Neuronal stem cell (in vitro differentiated cells): ENCODE measurements at regions not wholly inside any gene's neighbourhood (a gene's known extent, or its start where the extent isn't known, plus 50 kb on each side); places are given as distances from the start of the nearest gene placed in this dataset.
"Not testable (repeated sequence)": the region's sequence is repeated elsewhere in the genome, so short reads cannot be mapped to it uniquely, and the experiment has no call there.

Source experiments
- DNase-seq: peaks from one replicate; pipeline ENCODE4 v3.0.0-alpha.2; 2013; ENCODE audit warnings: low spot score
- H2AFZ ChIP-seq: one replicate; pipeline ENCODE4 v1.6.1; 2013; ENCODE audit warnings: mild to moderate bottlenecking, low read length, inconsistent platforms
- H2AK5ac ChIP-seq: 2 replicates; pipeline ENCODE4 v1.6.1; 2013; ENCODE audit warnings: low read depth, mild to moderate bottlenecking, inconsistent platforms, low read length, moderate library complexity, mixed read lengths
- H2BK120ac ChIP-seq: 2 replicates; pipeline ENCODE4 v1.6.1; 2013; ENCODE audit warnings: low read depth, mild to moderate bottlenecking, inconsistent platforms, low read length, moderate library complexity, mixed read lengths
- H2BK12ac ChIP-seq: one replicate; pipeline ENCODE4 v1.6.1; 2013; ENCODE audit warnings: low read length, inconsistent platforms
- H2BK15ac ChIP-seq: 2 replicates; pipeline ENCODE4 v1.6.1; 2013; ENCODE audit warnings: mild to moderate bottlenecking, low read length, inconsistent platforms, mixed read lengths
- H2BK5ac ChIP-seq: one replicate; pipeline ENCODE4 v1.6.1; 2013; ENCODE audit warnings: inconsistent platforms, mild to moderate bottlenecking, low read length, moderate library complexity
- H3K14ac ChIP-seq: one replicate; pipeline ENCODE4 v1.6.1; 2013; ENCODE audit warnings: low read length, inconsistent platforms
- H3K18ac ChIP-seq: 2 replicates; pipeline ENCODE4 v1.6.1; 2013; ENCODE audit warnings: low read length, inconsistent platforms
- H3K23ac ChIP-seq: 2 replicates; pipeline ENCODE4 v1.6.1; 2013; ENCODE audit warnings: low read depth, mild to moderate bottlenecking, mixed read lengths, low read length, inconsistent platforms; ENCODE audit not compliant: poor library complexity
- H3K27ac ChIP-seq: replicated peaks from 3 replicates; pipeline ENCODE4 v1.5.1; 2013; ENCODE audit warnings: low read length, inconsistent platforms
- H3K27me3 ChIP-seq, 3 experiments: 2 replicates each; pipeline ENCODE4 v1.6.1; 2013; ENCODE audit warnings: low read length in 3 of 3, mild to moderate bottlenecking in 2 of 3, inconsistent platforms in 1 of 3, low read depth in 1 of 3, mixed read lengths in 1 of 3, moderate library complexity in 1 of 3; ENCODE audit not compliant: control insufficient read depth in 3 of 3, insufficient read depth in 3 of 3
- H3K36me3 ChIP-seq, 2 donors: replicated peaks in 1 of 2; 2 replicates each; pipeline ENCODE4 v1.6.1; 2013; ENCODE audit warnings: low read length in 2 of 2; ENCODE audit not compliant: control insufficient read depth in 2 of 2, insufficient read depth in 2 of 2
- H3K4ac ChIP-seq: 2 replicates; pipeline ENCODE4 v1.6.1; 2013; ENCODE audit warnings: inconsistent platforms, mild to moderate bottlenecking, low read length, moderate library complexity
- H3K4me1 ChIP-seq, 2 donors: 1 replicate in 1 of 2; 2 replicates in 1 of 2; pipeline ENCODE4 v1.6.1; 2013; ENCODE audit warnings: low read length in 2 of 2, low read depth in 1 of 2; ENCODE audit not compliant: control insufficient read depth in 2 of 2, insufficient read depth in 1 of 2
- H3K4me2 ChIP-seq: one replicate; pipeline ENCODE4 v1.6.1; 2013; ENCODE audit warnings: mild to moderate bottlenecking, low read length, inconsistent platforms; ENCODE audit not compliant: insufficient read depth, poor library complexity, severe bottlenecking
- H3K4me3 ChIP-seq, 2 donors: 2 replicates each; pipeline ENCODE4 v1.5.1; 2013; ENCODE audit warnings: low read length in 2 of 2, mild to moderate bottlenecking in 2 of 2, inconsistent platforms in 1 of 2, moderate library complexity in 1 of 2
- H3K79me1 ChIP-seq: one replicate; pipeline ENCODE4 v1.6.1; 2013; ENCODE audit warnings: low read depth, mild to moderate bottlenecking, inconsistent platforms, low read length, moderate library complexity
- H3K9ac ChIP-seq: one replicate; pipeline ENCODE4 v1.6.1; 2013; ENCODE audit warnings: mild to moderate bottlenecking, low read depth, low read length, inconsistent platforms; ENCODE audit not compliant: poor library complexity
- H3K9me3 ChIP-seq, 2 donors: replicated peaks in 1 of 2; 2 replicates each; pipeline versions ENCODE3 to v1.6.1; 2013; ENCODE audit warnings: low read length in 2 of 2, mild to moderate bottlenecking in 2 of 2, inconsistent platforms in 1 of 2, low read depth in 1 of 2, mixed read lengths in 1 of 2, moderate library complexity in 1 of 2; ENCODE audit not compliant: control insufficient read depth in 2 of 2, insufficient read depth in 1 of 2
- H4K8ac ChIP-seq: one replicate; pipeline ENCODE4 v1.6.1; 2013; ENCODE audit warnings: low read depth, mild to moderate bottlenecking, inconsistent platforms, low read length, moderate library complexity
- H4K91ac ChIP-seq: one replicate; pipeline ENCODE4 v1.6.1; 2013; ENCODE audit warnings: low read length, low read depth, mild to moderate bottlenecking, inconsistent platforms; ENCODE audit not compliant: poor library complexity
- WGBS, 2 donors: extraction: QIAGEN DNeasy Blood & Tissue Kit; methylation state at CpG; one replicate each; pipeline ENCODE4 v1.1.7; 2013; ENCODE audit warnings: missing lambda C conversion rate in 2 of 2, mixed read lengths in 1 of 2; ENCODE audit not compliant: insufficient read length in 2 of 2, insufficient replicate concordance in 1 of 2; ENCODE audit errors: extremely low coverage in 2 of 2; 5-methylcytosine and 5-hydroxymethylcytosine counted together

DNA sequence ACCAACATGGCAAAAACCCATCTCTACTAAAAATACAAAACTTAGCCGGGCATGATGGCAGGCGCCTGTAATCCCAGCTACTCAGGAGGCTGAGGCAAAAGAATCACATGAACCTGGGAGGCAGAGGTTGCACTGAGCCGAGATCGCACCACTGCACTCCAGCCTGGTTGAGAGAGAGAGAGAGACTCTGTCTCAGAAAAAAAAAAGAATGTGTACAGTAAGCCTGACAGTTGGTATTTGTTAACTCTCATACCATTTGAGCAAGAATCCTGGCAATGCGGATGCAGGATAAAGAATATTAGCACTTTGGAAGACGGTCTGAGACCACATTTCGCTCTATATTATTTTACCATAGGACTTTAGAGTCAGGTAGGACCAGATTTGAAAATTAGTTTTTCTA is 140.0 kb upstream of the ZNF648 start:
- not testable (repeated sequence) for H3K23ac ChIP-seq, H2BK12ac ChIP-seq, DNase-seq, H3K9me3 ChIP-seq, H3K36me3 ChIP-seq, H3K4me3 ChIP-seq, H2AK5ac ChIP-seq, H2BK5ac ChIP-seq, H3K79me1 ChIP-seq, H4K91ac ChIP-seq, H3K14ac ChIP-seq, H3K4me1 ChIP-seq, H2AFZ ChIP-seq, H2BK120ac ChIP-seq, H2BK15ac ChIP-seq, H3K27ac ChIP-seq, H3K4ac ChIP-seq, H3K18ac ChIP-seq, H3K4me2 ChIP-seq, H3K27me3 ChIP-seq, H4K8ac ChIP-seq, H3K9ac ChIP-seq
- no CpG with 5 or more reads among the region's 7 CpGs for WGBS, 2 donors

- DNase-seq: no peak
Measured at GRCh38 chr1:182200025-182200812, 138.7 kb upstream of the ZNF648 start.

GRCh38 chr1:182198006-182198605 is 136.6 kb upstream of the ZNF648 start:
- WGBS, 2 donors: no CpG with 5 or more reads among the region's 4 CpGs
- no peaks in the 10 kb centered on the region for H3K36me3 ChIP-seq
- H3K9ac ChIP-seq: no peak overlapping the region
- DNase-seq: no peak
- no peak overlapping the region for H3K27ac ChIP-seq
- no peak overlapping the region for H2BK5ac ChIP-seq
- no peak overlapping the region for H4K8ac ChIP-seq
- no peak overlapping the region for H3K23ac ChIP-seq
- peaks cover 0 to 9% (median 0%) of the 10 kb centered on the region in 3 experiments for H3K27me3 ChIP-seq
- no peak overlapping the region for H2AFZ ChIP-seq
- no peak overlapping the region for H4K91ac ChIP-seq
- H2BK15ac ChIP-seq: no peak overlapping the region
- H3K14ac ChIP-seq: no peak overlapping the region
- no peak overlapping the region for H3K4me3 ChIP-seq
- no peak overlapping the region for H3K4ac ChIP-seq
- H2AK5ac ChIP-seq: no peak overlapping the region
- no peaks in the 10 kb centered on the region for H3K4me1 ChIP-seq
- H2BK120ac ChIP-seq: no peak overlapping the region
- H3K18ac ChIP-seq: no peak overlapping the region
- no peaks in the 10 kb centered on the region for H3K9me3 ChIP-seq
- no peak overlapping the region for H2BK12ac ChIP-seq
- H3K79me1 ChIP-seq: no peaks in the 10 kb centered on the region
- H3K4me2 ChIP-seq: no peak overlapping the region

More at GRCh38 chr1:182200025-182200812, 138.7 kb upstream of the ZNF648 start:
- Histone ChIP-seq H3K14ac (no peak overlapping the region), H3K9me3 (no peaks in the 10 kb centered on the region), H2BK15ac (no peak overlapping the region), H4K91ac (no peak overlapping the region), H2BK12ac (no peak overlapping the region), H3K23ac (no peak overlapping the region), H3K4me1 (no peaks in the 10 kb centered on the region), H3K4ac (no peak overlapping the region), H3K4me2 (no peak overlapping the region), H3K27ac (no peak overlapping the region), H3K18ac (no peak overlapping the region), H2BK120ac (no peak overlapping the region), H2BK5ac (no peak overlapping the region), H4K8ac (no peak overlapping the region), H2AK5ac (no peak overlapping the region), H3K9ac (no peak overlapping the region), H3K36me3 (no peaks in the 10 kb centered on the region), H3K79me1 (no peaks in the 10 kb centered on the region), H3K27me3 (peaks cover 0 to 9% (median 0%) of the 10 kb centered on the region in 3 experiments), H3K4me3 (no peak overlapping the region), H2AFZ (no peak overlapping the region)
- no CpG with 5 or more reads among the region's 4 CpGs for WGBS, 2 donors
